Skeletal muscle satellite cell (primary cell): ENCODE measurements at regions not wholly inside any gene's neighbourhood (a gene's known extent, or its start where the extent isn't known, plus 50 kb on each side); places are given as distances from the start of the nearest gene placed in this dataset.
A peak's percentile ranks its signal among the peaks of the same experiment; 100 is the strongest.

Source experiments
- H3K27me3 ChIP-seq: 2 replicates; pipeline ENCODE4 v1.7.0; 2013; ENCODE audit warnings: low read length; ENCODE audit not compliant: control insufficient read depth, insufficient read depth
- H3K36me3 ChIP-seq: 2 replicates; pipeline ENCODE4 v1.7.0; 2013; ENCODE audit warnings: mild to moderate bottlenecking, control low read depth, low read length; ENCODE audit not compliant: insufficient read depth
- H3K4me1 ChIP-seq: 2 replicates; pipeline ENCODE4 v1.7.0; 2013; ENCODE audit warnings: low read length; ENCODE audit not compliant: control insufficient read depth, insufficient read depth
- H3K4me2 ChIP-seq: 2 replicates; pipeline ENCODE4 v1.7.0; 2013; ENCODE audit warnings: mild to moderate bottlenecking, low read length
- H3K4me3 ChIP-seq: 2 replicates; pipeline ENCODE4 v1.7.0; 2013; ENCODE audit warnings: low read length
- H3K9ac ChIP-seq: 2 replicates; pipeline ENCODE4 v1.7.0; 2013; ENCODE audit warnings: mild to moderate bottlenecking, low read depth, low read length, moderate library complexity
- H3K9me3 ChIP-seq: replicated peaks from 2 replicates; pipeline ENCODE4 v1.7.0; 2013; ENCODE audit warnings: mild to moderate bottlenecking, control low read depth, low read length

DNA sequence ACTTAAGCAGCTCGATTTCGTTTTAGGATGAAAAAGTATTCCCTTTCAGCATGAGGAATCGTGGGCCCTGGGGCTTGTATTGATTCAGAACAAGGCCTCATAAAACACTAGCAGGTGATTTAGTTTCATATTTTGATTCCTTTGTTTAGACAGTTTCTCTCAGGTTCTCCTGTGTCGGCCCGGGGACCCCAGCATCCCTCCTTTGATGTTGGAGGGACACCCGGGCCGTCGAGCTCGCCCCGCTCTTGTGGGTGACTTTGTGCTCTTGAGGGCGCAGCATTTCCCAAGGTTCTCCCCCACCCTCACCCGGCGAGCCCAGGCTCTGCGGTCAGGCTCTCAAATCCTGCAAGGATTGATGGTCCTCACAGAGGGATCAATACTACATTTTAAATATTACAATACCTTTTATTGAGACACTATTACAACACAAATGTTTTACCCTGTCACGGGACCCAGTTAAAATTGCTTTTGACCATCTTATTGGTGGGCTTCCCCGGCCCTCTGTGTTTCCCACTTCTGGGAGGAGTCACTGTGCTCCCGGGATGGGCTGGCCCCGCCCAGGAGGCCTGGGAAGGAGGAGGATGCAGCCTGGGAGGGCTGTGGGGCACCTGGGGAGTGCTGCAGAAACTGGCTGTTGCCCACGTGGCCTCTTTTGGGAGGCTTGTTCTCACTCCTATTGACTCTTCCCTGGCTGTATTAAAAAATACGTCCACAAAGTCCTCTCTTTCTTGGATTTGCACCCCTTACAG lies 222.6 kb downstream of the INSIG2 start:
- peak overlapping the region; percentile 91 for H3K9ac ChIP-seq

DNA sequence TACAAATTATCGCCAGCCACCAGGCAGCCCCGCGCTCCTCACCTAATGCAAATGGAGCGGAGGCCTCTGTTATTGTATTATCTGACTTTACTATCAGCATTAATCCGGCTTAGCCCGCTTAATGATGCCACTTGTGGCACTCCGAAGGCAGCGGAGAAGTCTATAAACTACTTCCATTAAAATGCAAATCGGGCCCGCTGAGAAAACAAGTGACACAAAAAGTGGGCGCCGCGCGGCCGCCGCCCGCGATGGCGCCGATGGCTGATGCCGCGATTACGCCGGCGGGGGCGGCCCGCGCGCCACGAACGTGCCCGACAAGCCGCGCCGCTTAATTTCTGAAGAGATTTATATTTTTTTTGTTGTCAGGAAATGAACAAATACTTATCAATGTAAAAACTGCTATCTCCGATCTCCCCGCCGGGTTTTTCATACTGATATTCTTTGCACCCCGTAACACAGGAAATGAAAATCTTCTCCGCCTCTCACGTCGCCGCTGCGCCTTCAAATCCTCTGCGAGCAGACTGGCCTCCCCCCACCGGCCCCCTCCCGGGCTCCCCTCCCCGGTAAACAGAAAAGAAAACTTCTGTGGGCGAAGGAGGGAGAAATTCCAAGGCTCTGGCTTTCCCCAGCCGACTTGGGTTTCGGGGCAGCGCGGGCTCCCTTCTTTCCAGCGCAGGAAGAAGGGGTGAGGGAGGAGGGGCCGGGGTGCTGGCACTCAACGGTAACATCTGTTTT lies 221.8 kb downstream of the INSIG2 start:
- H3K9me3 ChIP-seq, result no peaks in the 10 kb centered on the region
- H3K4me2 ChIP-seq, result peak overlapping the region; percentile 89
- peak overlapping the region; percentile 91 for H3K9ac ChIP-seq
- H3K4me1 ChIP-seq, result peaks cover 13% of the 10 kb centered on the region
- peaks cover 1% of the 10 kb centered on the region for H3K27me3 ChIP-seq
- H3K4me3 ChIP-seq, result peak overlapping the region; percentile 78
- no peaks in the 10 kb centered on the region for H3K36me3 ChIP-seq

More for the DNA sequence above, 222.6 kb downstream of the INSIG2 start:
- peak overlapping the region; percentile 89 for H3K4me2 ChIP-seq
- peaks cover 4% of the 10 kb centered on the region for H3K27me3 ChIP-seq
- H3K9me3 ChIP-seq, result no peaks in the 10 kb centered on the region
- no peaks in the 10 kb centered on the region for H3K36me3 ChIP-seq
- peaks cover 13% of the 10 kb centered on the region for H3K4me1 ChIP-seq
- H3K4me3 ChIP-seq, result peak overlapping the region; percentile 78

DNA sequence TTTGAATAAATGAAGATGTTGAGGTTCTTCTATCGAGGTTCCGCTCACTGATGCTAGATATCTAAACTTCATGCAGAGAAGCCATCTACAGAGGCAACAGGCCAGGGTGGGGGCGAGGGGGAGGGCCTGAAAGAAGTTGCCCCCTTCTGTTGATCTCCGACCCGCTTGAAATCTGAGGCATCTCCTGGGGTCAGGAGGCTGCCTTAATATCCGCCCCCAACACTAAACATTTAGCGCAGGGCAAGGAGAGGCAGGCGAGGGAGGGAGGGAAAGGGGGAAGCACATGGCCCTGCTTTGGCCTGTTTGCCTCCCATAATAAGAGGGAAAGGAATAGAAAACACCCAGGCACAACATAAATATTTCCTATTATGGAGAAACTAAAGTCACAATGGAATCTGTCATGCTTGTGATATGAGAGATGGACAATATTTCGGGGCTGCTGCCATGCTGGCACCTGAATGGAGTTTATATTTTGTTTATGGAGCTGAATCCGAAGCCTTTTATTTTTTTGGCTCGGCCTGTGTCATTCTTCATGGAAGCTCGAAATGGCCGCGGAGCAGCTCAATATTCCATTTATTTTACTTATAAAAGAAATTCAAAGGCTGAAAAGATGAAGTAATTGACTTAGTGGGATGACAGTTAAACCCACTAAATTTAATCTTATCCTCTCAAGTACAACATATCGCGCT lies 221.1 kb downstream of the INSIG2 start:
- Histone ChIP-seq H3K9me3 (no peaks in the 10 kb centered on the region), H3K27me3 (no peaks in the 10 kb centered on the region), H3K9ac (peak overlapping the region; percentile 91), H3K4me3 (peak overlapping the region; percentile 78), H3K36me3 (no peaks in the 10 kb centered on the region), H3K4me1 (peaks cover 13% of the 10 kb centered on the region), H3K4me2 (peak overlapping the region; percentile 89)

DNA sequence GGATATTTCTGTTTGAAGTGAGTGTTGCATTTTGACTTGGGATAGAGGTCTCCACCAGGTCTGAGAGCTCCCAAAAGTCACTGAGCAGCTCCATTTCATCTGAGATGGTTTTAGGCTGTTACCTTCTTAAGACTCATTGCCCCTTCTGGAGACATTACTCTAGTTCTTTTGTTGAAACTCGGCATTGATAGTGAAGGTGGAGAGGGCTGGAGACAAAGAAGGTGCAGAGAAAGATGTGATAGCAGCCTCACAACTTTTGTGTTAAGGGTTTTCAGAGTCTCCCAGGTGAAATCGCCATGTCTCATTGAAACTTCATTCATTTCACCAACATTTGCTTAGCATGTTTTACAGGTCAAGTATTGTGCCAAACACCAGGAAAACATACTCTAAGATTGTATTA lies 219.6 kb downstream of the INSIG2 start:
- H3K27me3 ChIP-seq, result no peaks in the 10 kb centered on the region

DNA sequence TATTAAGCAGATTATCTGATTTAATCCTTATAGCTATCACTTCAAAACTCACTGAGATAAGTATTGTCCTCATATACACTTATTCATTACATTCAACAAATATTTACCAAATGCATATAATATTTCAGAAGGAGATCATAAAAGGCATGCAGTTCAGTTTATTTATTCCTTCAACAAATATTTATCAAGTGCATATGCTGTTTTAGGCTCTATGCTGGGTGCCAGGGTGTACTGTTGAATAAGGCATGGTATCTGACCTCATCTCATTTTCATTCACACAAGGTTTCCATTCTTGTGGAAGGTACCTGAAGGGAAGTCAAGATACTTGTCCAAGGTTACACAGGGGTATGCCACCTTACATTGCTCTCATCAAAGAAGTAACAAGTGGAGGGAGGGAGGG lies 213.0 kb downstream of the INSIG2 start:
- H3K4me1 ChIP-seq, result no peaks in the 10 kb centered on the region
- H3K9me3 ChIP-seq, result no peaks in the 10 kb centered on the region
- H3K27me3 ChIP-seq, result peaks cover 3% of the 10 kb centered on the region
- H3K9ac ChIP-seq, result no peak overlapping the region
- H3K4me2 ChIP-seq, result no peak overlapping the region
- H3K4me3 ChIP-seq, result no peak overlapping the region
- H3K36me3 ChIP-seq, result no peaks in the 10 kb centered on the region

More for the DNA sequence above, 219.6 kb downstream of the INSIG2 start:
- no peak overlapping the region for H3K4me2 ChIP-seq
- peaks cover 13% of the 10 kb centered on the region for H3K4me1 ChIP-seq
- no peaks in the 10 kb centered on the region for H3K36me3 ChIP-seq
- no peak overlapping the region for H3K4me3 ChIP-seq
- no peak overlapping the region for H3K9ac ChIP-seq
- no peaks in the 10 kb centered on the region for H3K9me3 ChIP-seq

DNA sequence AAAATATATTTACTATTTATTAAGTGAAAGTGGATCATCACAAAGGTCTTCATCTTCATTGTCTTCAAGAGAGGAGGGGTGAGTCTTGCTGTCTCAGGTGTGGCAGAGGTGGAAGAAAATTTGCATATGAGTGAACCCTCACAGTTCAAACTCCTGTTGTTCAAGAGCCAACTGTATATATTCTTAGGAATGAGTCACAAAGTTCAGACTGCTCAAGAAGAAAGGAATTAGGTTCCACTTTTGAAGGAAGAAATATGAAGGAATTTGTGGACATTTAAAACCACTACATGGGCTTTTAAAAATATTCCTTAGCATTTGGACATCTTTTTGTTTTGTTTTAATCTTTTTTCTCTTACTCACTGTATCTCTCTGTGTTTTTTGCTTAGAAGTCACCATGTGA lies 212.6 kb downstream of the INSIG2 start:
- Histone ChIP-seq H3K36me3 (no peaks in the 10 kb centered on the region), H3K4me3 (no peak overlapping the region), H3K9ac (no peak overlapping the region), H3K9me3 (no peaks in the 10 kb centered on the region), H3K4me2 (no peak overlapping the region), H3K4me1 (no peaks in the 10 kb centered on the region), H3K27me3 (peaks cover 3% of the 10 kb centered on the region)

DNA sequence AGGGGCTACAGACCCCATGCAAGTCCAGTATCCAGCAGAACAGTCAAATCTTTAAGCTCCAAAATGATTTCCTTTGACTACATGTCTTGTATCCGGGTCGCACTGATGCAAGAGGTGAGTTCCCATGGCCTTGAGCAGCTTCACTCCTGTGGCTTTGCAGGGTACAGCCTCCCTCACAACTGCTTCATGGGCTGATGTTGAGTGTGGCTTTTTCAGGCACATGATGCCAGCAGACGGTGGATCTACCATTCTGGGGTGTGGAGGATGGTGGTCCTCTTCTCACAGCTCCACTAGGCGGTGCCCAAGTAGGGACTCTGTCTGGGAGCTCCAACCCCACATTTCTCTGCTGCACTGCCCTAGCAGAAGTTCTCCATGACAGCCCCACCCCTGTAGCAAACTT lies 208.4 kb downstream of the INSIG2 start:
- Histone ChIP-seq H3K9ac (no peak overlapping the region), H3K4me3 (no peak overlapping the region), H3K27me3 (peaks cover 3% of the 10 kb centered on the region), H3K36me3 (no peaks in the 10 kb centered on the region), H3K4me1 (peaks cover 5% of the 10 kb centered on the region), H3K9me3 (no peaks in the 10 kb centered on the region), H3K4me2 (no peak overlapping the region)

DNA sequence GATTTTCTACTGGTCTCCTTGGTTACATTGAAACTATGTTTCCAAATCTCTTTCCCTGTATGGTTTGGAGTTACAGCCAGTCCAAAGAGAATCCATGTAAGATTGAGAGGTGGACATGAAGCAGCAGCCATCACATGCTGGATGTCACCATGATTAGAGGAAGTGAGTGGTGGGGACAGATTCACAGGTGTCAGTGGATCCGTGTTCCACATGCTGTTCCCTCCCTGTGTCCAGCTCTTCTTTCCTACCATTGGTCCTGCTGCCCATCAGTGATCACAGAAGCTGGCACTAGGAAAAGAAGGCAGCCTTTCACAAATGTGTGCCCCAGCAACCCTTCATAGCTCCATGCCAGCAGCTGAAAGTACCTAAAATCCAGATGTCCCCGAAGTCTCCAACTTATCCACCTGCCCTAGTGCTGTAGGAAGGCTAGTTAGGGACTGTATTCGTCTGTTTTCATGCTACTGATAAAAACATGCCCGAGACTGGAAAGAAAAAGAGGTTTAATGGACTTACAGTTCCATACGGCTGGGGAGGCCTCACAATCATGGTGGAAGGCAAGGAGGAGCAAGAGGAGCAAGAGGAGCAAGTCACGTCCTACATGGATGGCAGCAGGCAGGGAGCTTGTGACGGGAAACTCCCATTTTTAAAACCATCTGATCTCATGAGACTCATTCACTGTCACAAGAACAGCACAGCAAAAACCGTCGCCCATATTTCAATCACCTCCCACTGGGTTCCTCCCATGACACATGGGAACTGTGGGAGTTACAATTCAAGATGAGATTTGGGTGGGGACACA lies 207.5 kb downstream of the INSIG2 start:
- H3K4me3 ChIP-seq, result no peak overlapping the region
- no peaks in the 10 kb centered on the region for H3K9me3 ChIP-seq
- H3K27me3 ChIP-seq, result peaks cover 3% of the 10 kb centered on the region
- H3K4me2 ChIP-seq, result no peak overlapping the region
- H3K4me1 ChIP-seq, result peaks cover 5% of the 10 kb centered on the region
- no peak overlapping the region for H3K9ac ChIP-seq
- no peaks in the 10 kb centered on the region for H3K36me3 ChIP-seq

DNA sequence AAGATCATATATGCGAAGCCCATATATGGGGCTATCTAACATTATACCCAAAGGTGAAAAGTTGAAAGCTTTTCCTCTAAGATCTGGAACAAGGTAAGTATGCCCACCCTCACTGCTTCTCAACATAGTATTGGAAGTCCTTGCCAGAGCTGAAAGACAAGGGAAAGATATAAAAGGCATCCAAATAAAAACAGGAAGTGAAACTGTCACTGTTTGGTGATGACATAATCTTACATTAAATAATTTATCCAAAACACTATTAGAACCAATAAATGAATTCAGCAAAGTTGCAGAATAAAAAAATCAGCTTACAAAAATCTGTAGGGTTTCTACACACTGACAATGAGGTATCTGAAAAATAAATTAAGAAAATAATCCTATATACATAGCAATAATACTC lies 205.8 kb downstream of the INSIG2 start:
- no peaks in the 10 kb centered on the region for H3K9me3 ChIP-seq
- peaks cover 3% of the 10 kb centered on the region for H3K27me3 ChIP-seq
- H3K9ac ChIP-seq, result no peak overlapping the region
- no peaks in the 10 kb centered on the region for H3K36me3 ChIP-seq
- no peak overlapping the region for H3K4me3 ChIP-seq
- no peak overlapping the region for H3K4me2 ChIP-seq
- H3K4me1 ChIP-seq, result peaks cover 5% of the 10 kb centered on the region

DNA sequence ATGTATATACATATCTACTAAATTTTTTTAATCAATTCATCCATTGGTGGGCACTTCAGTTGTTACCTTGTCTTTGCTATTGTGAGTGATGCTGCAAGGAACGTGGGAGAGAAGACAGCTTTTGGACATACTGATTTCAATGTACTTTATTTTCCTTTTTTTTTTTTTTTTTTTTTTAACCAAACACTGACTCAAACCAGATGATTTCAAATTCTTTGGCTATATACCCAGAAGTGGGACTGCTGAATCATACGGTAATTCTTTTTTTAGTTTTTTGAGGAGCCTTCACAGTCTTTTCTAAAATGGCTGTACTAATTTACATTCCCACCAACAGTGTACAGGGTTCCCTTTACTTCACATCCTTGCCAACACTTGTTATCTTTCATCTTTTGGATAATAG lies 204.7 kb downstream of the INSIG2 start:
- Histone ChIP-seq H3K4me1 (peaks cover 5% of the 10 kb centered on the region), H3K4me2 (no peak overlapping the region), H3K36me3 (no peaks in the 10 kb centered on the region), H3K4me3 (no peak overlapping the region), H3K9me3 (no peaks in the 10 kb centered on the region), H3K27me3 (no peaks in the 10 kb centered on the region), H3K9ac (no peak overlapping the region)
